Activated T-helper 2 cell treated with anti-CD3 and anti-CD28 coated beads, Interferon-gamma antibody, Interleukin-2, Interleukin-4, amounts not matched to agents 10 μg/mL and 5 μg/mL and 100 μg/mL, durations not matched to agents 14 hours and 24 hours and 36 hours (primary cell): ENCODE measurements at regions not wholly inside any gene's neighbourhood (a gene's known extent, or its start where the extent isn't known, plus 50 kb on each side); places are given as distances from the start of the nearest gene placed in this dataset.
"Not testable (repeated sequence)": the region's sequence is repeated elsewhere in the genome, so short reads cannot be mapped to it uniquely, and the experiment has no call there.

ENCODE experiments used
- DNase-seq: peaks from one replicate; pipeline ENCODE4 v3.0.0; 2021; ENCODE audit warnings: low spot score
- H3K27ac Mint-ChIP-seq: one replicate; pipeline ENCODE4 v1.8.0; 2021; ENCODE audit warnings: mixed read lengths
- H3K27me3 Mint-ChIP-seq: one replicate; pipeline ENCODE4 v1.8.0; 2021; ENCODE audit warnings: low read depth, mixed read lengths
- H3K36me3 Mint-ChIP-seq: one replicate; pipeline ENCODE4 v1.8.0; 2021; ENCODE audit warnings: low read depth, mixed read lengths
- H3K4me1 Mint-ChIP-seq: one replicate; pipeline ENCODE4 v1.8.0; 2021; ENCODE audit warnings: low read depth, mixed read lengths
- H3K4me3 Mint-ChIP-seq: one replicate; pipeline ENCODE4 v1.8.0; 2021; ENCODE audit warnings: low read depth, mild to moderate bottlenecking, moderate library complexity, mixed read lengths
- H3K9me3 Mint-ChIP-seq: one replicate; pipeline ENCODE4 v1.8.0; 2021; ENCODE audit warnings: mixed read lengths
- intact Hi-C: fragments of 100-400 bp; cut with micrococcal nuclease; formaldehyde crosslinking; loops from one replicate; pipeline ENCODE4 v1.15.1; 2023

GRCh38 chr4:27811948-27812347 is 951.3 kb downstream of the STIM2 start:
- H3K36me3 Mint-ChIP-seq, result no peaks in the 10 kb centered on the region
- no peaks in the 10 kb centered on the region for H3K27me3 Mint-ChIP-seq
- H3K9me3 Mint-ChIP-seq, result peaks cover 26% of the 10 kb centered on the region
- intact Hi-C loops, result no loop called here
- H3K4me3 Mint-ChIP-seq, result no peak overlapping the region
- no peak for DNase-seq
- no peaks in the 10 kb centered on the region for H3K4me1 Mint-ChIP-seq
- H3K27ac Mint-ChIP-seq, result no peak overlapping the region

- H3K27me3 Mint-ChIP-seq, intact Hi-C loops, DNase-seq, H3K27ac Mint-ChIP-seq, H3K4me3 Mint-ChIP-seq, H3K36me3 Mint-ChIP-seq, H3K4me1 Mint-ChIP-seq: not testable (repeated sequence)
- peaks cover 31% of the 10 kb centered on the region for H3K9me3 Mint-ChIP-seq
Measured at GRCh38 chr4:27813226-27813625, 952.6 kb downstream of the STIM2 start.

GRCh38 chr4:27813699-27814425 is 953.2 kb downstream of the STIM2 start:
- H3K4me1 Mint-ChIP-seq, H3K36me3 Mint-ChIP-seq, intact Hi-C loops, H3K4me3 Mint-ChIP-seq, H3K27ac Mint-ChIP-seq, DNase-seq, H3K27me3 Mint-ChIP-seq: not testable (repeated sequence)
- H3K9me3 Mint-ChIP-seq, result peaks cover 30% of the 10 kb centered on the region

GRCh38 chr4:27819246-27819645 is 958.6 kb downstream of the STIM2 start:
- H3K27ac Mint-ChIP-seq, result no peak overlapping the region
- H3K4me3 Mint-ChIP-seq, result no peak overlapping the region
- intact Hi-C loops, result no loop called here
- no peaks in the 10 kb centered on the region for H3K36me3 Mint-ChIP-seq
- no peak for DNase-seq
- H3K9me3 Mint-ChIP-seq, result peaks cover 16% of the 10 kb centered on the region
- H3K4me1 Mint-ChIP-seq, result no peaks in the 10 kb centered on the region
- no peaks in the 10 kb centered on the region for H3K27me3 Mint-ChIP-seq

DNA sequence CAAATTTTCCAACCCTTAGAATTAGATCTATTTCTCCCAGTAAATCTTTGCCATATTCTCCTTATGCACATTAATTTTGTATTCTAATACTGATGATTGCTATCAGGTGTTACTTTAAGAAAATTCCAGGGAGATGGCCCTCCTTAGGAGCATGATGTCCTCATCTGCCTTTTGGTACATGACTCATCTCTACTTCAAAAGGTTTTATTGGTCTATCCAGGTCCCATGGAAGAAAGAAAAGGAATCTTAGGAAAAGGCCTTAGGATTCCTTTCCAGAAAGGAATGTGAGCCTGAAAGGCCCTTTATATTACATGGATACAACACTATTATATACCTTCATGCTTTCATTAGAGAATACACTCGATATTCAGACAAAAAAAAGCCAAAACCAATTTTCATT is 968.2 kb downstream of the STIM2 start:
- Mint-ChIP-seq H3K27ac (no peak overlapping the region), H3K36me3 (no peaks in the 10 kb centered on the region), H3K4me1 (no peaks in the 10 kb centered on the region), H3K4me3 (no peak overlapping the region), H3K27me3 (no peaks in the 10 kb centered on the region), H3K9me3 (peaks cover 9% of the 10 kb centered on the region)
- no peak for DNase-seq
- intact Hi-C loops, result no loop called here

GRCh38 chr4:27830251-27830650 is 969.6 kb downstream of the STIM2 start:
- no peak for DNase-seq
- Mint-ChIP-seq H3K9me3 (peaks cover 11% of the 10 kb centered on the region), H3K4me1 (no peaks in the 10 kb centered on the region), H3K4me3 (no peak overlapping the region), H3K27me3 (no peaks in the 10 kb centered on the region), H3K27ac (no peak overlapping the region), H3K36me3 (no peaks in the 10 kb centered on the region)
- intact Hi-C loops, result no loop called here

- intact Hi-C loops, result no loop called here
- H3K27me3 Mint-ChIP-seq, result no peaks in the 10 kb centered on the region
- H3K4me1 Mint-ChIP-seq, result no peaks in the 10 kb centered on the region
- peaks cover 15% of the 10 kb centered on the region for H3K9me3 Mint-ChIP-seq
- H3K27ac Mint-ChIP-seq, result no peak overlapping the region
- DNase-seq, result no peak
- H3K36me3 Mint-ChIP-seq, result no peaks in the 10 kb centered on the region
- H3K4me3 Mint-ChIP-seq, result no peak overlapping the region
Measured at GRCh38 chr4:27835851-27836250, 975.2 kb downstream of the STIM2 start.

- Mint-ChIP-seq H3K36me3 (no peaks in the 10 kb centered on the region), H3K27ac (no peak overlapping the region), H3K27me3 (no peaks in the 10 kb centered on the region), H3K4me3 (no peak overlapping the region), H3K4me1 (no peaks in the 10 kb centered on the region), H3K9me3 (peaks cover 22% of the 10 kb centered on the region)
- no peak for DNase-seq
- intact Hi-C loops, result no loop called here
Measured at GRCh38 chr4:27836523-27836922, 975.9 kb downstream of the STIM2 start.

GRCh38 chr4:27843776-27844175 is 983.1 kb downstream of the STIM2 start:
- intact Hi-C loops, result no loop called here
- H3K27me3 Mint-ChIP-seq, result no peaks in the 10 kb centered on the region
- H3K4me3 Mint-ChIP-seq, result no peak overlapping the region
- H3K36me3 Mint-ChIP-seq, result no peaks in the 10 kb centered on the region
- DNase-seq, result no peak
- no peak overlapping the region for H3K27ac Mint-ChIP-seq
- H3K9me3 Mint-ChIP-seq, result peaks cover 15% of the 10 kb centered on the region
- H3K4me1 Mint-ChIP-seq, result no peaks in the 10 kb centered on the region

- intact Hi-C loops, result no loop called here
- Mint-ChIP-seq H3K27ac (no peak overlapping the region), H3K27me3 (no peaks in the 10 kb centered on the region), H3K4me1 (no peaks in the 10 kb centered on the region), H3K4me3 (no peak overlapping the region), H3K36me3 (no peaks in the 10 kb centered on the region), H3K9me3 (peaks cover 15% of the 10 kb centered on the region)
- no peak for DNase-seq
Measured at GRCh38 chr4:27844376-27844775, 983.7 kb downstream of the STIM2 start.

GRCh38 chr4:27846951-27847350 is 986.3 kb downstream of the STIM2 start:
- no peaks in the 10 kb centered on the region for H3K36me3 Mint-ChIP-seq
- intact Hi-C loops, result no loop called here

DNA sequence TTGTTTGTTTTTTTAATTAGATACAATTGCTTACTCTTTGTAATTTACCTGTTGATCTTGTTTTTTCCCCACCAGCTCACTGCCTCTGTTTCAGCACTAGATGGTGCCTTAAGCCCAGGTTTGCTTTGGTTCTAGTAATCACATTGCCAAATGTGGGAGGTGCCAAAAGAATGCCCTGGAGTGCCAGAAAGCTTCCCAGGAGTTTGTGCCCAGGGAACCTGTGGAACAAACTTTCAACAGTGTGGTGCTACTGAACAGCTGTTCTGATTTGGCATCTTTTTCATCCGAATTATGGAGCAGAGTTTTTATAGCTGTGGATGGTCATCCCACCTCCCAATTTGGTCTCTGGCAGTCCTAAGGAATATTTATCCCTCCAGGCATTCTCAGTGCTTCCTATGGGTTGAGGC is 1000.7 kb downstream of the STIM2 start:
- H3K27ac Mint-ChIP-seq, result no peak overlapping the region
- no peaks in the 10 kb centered on the region for H3K4me1 Mint-ChIP-seq
- H3K4me3 Mint-ChIP-seq, result no peak overlapping the region
- no peak for DNase-seq
- intact Hi-C loops, result no loop called here
- no peaks in the 10 kb centered on the region for H3K36me3 Mint-ChIP-seq
- no peaks in the 10 kb centered on the region for H3K27me3 Mint-ChIP-seq
- peaks cover 9% of the 10 kb centered on the region for H3K9me3 Mint-ChIP-seq

More at GRCh38 chr4:27846951-27847350, 986.3 kb downstream of the STIM2 start:
- H3K9me3 Mint-ChIP-seq, result peaks cover 4% of the 10 kb centered on the region
- no peaks in the 10 kb centered on the region for H3K4me1 Mint-ChIP-seq
- DNase-seq, result no peak
- H3K27me3 Mint-ChIP-seq, result no peaks in the 10 kb centered on the region
- no peak overlapping the region for H3K27ac Mint-ChIP-seq
- no peak overlapping the region for H3K4me3 Mint-ChIP-seq

DNA sequence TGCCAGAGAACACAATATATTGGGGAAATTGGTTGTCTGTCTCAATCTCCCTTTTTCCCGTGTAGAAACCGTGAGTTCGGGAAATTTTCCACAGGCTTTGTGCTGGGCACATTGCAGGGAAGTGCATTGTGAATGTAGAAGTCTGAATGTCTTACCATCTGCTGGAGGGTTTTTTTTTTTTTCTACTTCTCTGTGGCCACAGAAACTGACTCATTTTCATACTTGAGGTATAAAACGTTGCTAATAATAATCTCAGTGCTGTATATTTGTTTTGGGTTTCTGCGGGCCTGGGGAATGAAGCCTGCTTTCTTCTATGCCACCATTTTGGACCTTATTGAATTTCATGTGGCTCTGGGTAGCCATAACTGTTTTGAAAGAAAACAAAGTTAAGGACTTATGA is 1001.2 kb downstream of the STIM2 start:
- H3K4me1 Mint-ChIP-seq, result no peaks in the 10 kb centered on the region
- intact Hi-C loops, result no loop called here
- no peaks in the 10 kb centered on the region for H3K36me3 Mint-ChIP-seq
- peaks cover 13% of the 10 kb centered on the region for H3K9me3 Mint-ChIP-seq
- H3K4me3 Mint-ChIP-seq, result no peak overlapping the region
- no peaks in the 10 kb centered on the region for H3K27me3 Mint-ChIP-seq
- H3K27ac Mint-ChIP-seq, result no peak overlapping the region
- DNase-seq, result no peak

GRCh38 chr4:27873596-27873995 is 1013.0 kb downstream of the STIM2 start:
- H3K9me3 Mint-ChIP-seq, result peaks cover 16% of the 10 kb centered on the region
- H3K4me3 Mint-ChIP-seq, result no peak overlapping the region
- H3K4me1 Mint-ChIP-seq, result no peaks in the 10 kb centered on the region
- H3K27ac Mint-ChIP-seq, result no peak overlapping the region
- no peak for DNase-seq
- no peaks in the 10 kb centered on the region for H3K36me3 Mint-ChIP-seq
- H3K27me3 Mint-ChIP-seq, result no peaks in the 10 kb centered on the region
- intact Hi-C loops, result no loop called here
